Trophoblast cell (in vitro differentiated cells and primary cell): ENCODE measurements at regions not wholly inside any gene's neighbourhood (a gene's known extent, or its start where the extent isn't known, plus 50 kb on each side); places are given as distances from the start of the nearest gene placed in this dataset.

Source experiments
- DNase-seq, 2 donors: peaks; one replicate each; pipeline ENCODE4 v3.0.0-alpha.2; 2016
- H2AFZ ChIP-seq: 2 replicates; pipeline ENCODE4 v1.6.1; 2013; ENCODE audit warnings: low read length, moderate library complexity, mild to moderate bottlenecking; ENCODE audit not compliant: insufficient read depth, poor library complexity
- H2AK5ac ChIP-seq: 2 replicates; pipeline ENCODE4 v1.6.1; 2013; ENCODE audit warnings: mild to moderate bottlenecking, low read length
- H2BK120ac ChIP-seq: 2 replicates; pipeline ENCODE4 v1.6.1; 2013; ENCODE audit warnings: low read length, mild to moderate bottlenecking, moderate library complexity; ENCODE audit not compliant: insufficient read depth, poor library complexity
- H2BK12ac ChIP-seq: 2 replicates; pipeline ENCODE4 v1.6.1; 2013; ENCODE audit warnings: mild to moderate bottlenecking, low read length, moderate library complexity
- H2BK5ac ChIP-seq: 2 replicates; pipeline ENCODE4 v1.6.1; 2013; ENCODE audit warnings: low read length, low read depth, moderate library complexity, mild to moderate bottlenecking; ENCODE audit not compliant: poor library complexity
- H3K14ac ChIP-seq: 2 replicates; pipeline ENCODE4 v1.6.1; 2013; ENCODE audit warnings: mild to moderate bottlenecking, low read length
- H3K18ac ChIP-seq: 2 replicates; pipeline ENCODE4 v1.6.1; 2013; ENCODE audit warnings: mild to moderate bottlenecking, low read length
- H3K23ac ChIP-seq: 2 replicates; pipeline ENCODE4 v1.6.1; 2013; ENCODE audit warnings: low read length
- H3K27ac ChIP-seq: 2 replicates; pipeline ENCODE4 v1.5.1; 2013; ENCODE audit warnings: low read depth, mild to moderate bottlenecking, inconsistent platforms, low read length, moderate library complexity
- H3K27me3 ChIP-seq: 2 replicates; pipeline ENCODE4 v1.6.1; 2013; ENCODE audit warnings: inconsistent platforms, mild to moderate bottlenecking, low read length, moderate library complexity; ENCODE audit not compliant: insufficient read depth
- H3K36me3 ChIP-seq, 2 experiments: 1 replicate in 1 of 2; 2 replicates in 1 of 2; pipeline ENCODE4 v1.6.1; 2013; ENCODE audit warnings: low read length in 2 of 2, mild to moderate bottlenecking in 2 of 2, moderate library complexity in 1 of 2; ENCODE audit not compliant: insufficient read depth in 2 of 2, control insufficient read depth in 1 of 2
- H3K4ac ChIP-seq: 2 replicates; pipeline ENCODE4 v1.6.1; 2013; ENCODE audit warnings: low read depth, mild to moderate bottlenecking, low read length, moderate library complexity
- H3K4me1 ChIP-seq, 2 experiments: 1 replicate in 1 of 2; 2 replicates in 1 of 2; pipeline ENCODE4 v1.6.1; 2013; ENCODE audit warnings: low read length in 2 of 2, mild to moderate bottlenecking in 2 of 2, moderate library complexity in 1 of 2; ENCODE audit not compliant: insufficient read depth in 2 of 2, control insufficient read depth in 1 of 2
- H3K4me2 ChIP-seq: 2 replicates; pipeline ENCODE4 v1.6.1; 2013; ENCODE audit warnings: inconsistent platforms, mild to moderate bottlenecking, low read length, moderate library complexity
- H3K4me3 ChIP-seq: 2 replicates; pipeline ENCODE4 v1.5.1; 2013; ENCODE audit warnings: mild to moderate bottlenecking, low read depth, low read length, inconsistent platforms
- H3K79me1 ChIP-seq: one replicate; pipeline ENCODE4 v1.6.1; 2013; ENCODE audit warnings: low read length
- H3K79me2 ChIP-seq: 2 replicates; pipeline ENCODE4 v1.6.1; 2013; ENCODE audit warnings: low read length, mild to moderate bottlenecking; ENCODE audit not compliant: control insufficient read depth, insufficient read depth, poor library complexity
- H3K9ac ChIP-seq: 2 replicates; pipeline ENCODE4 v1.6.1; 2013; ENCODE audit warnings: mild to moderate bottlenecking, low read length
- H3K9me3 ChIP-seq: 2 replicates; pipeline ENCODE4 v1.6.1; 2013; ENCODE audit warnings: low read depth, mild to moderate bottlenecking, control low read depth, inconsistent platforms, low read length; ENCODE audit not compliant: insufficient read depth
- H4K12ac ChIP-seq: 2 replicates; pipeline ENCODE4 v1.6.1; 2013; ENCODE audit warnings: low read depth, mild to moderate bottlenecking, low read length, moderate library complexity
- H4K8ac ChIP-seq: 2 replicates; pipeline ENCODE4 v1.6.1; 2013; ENCODE audit warnings: low read depth, mild to moderate bottlenecking, low read length, moderate library complexity
- H4K91ac ChIP-seq: one replicate; pipeline ENCODE4 v1.6.1; 2013; ENCODE audit warnings: low read depth, mild to moderate bottlenecking, low read length, moderate library complexity
- WGBS: extraction: QIAGEN DNeasy Blood & Tissue Kit; methylation state at CpG from one replicate; pipeline ENCODE4 v1.1.7; 2013; ENCODE audit warnings: missing lambda C conversion rate; ENCODE audit not compliant: insufficient read length, insufficient coverage; ENCODE audit errors: extremely low coverage; 5-methylcytosine and 5-hydroxymethylcytosine counted together

GRCh38 chr5:152549709-152550108, 144.6 kb upstream of the NMUR2 start:
- no peak for DNase-seq
- H3K4me3 ChIP-seq, result no peak overlapping the region
- H3K4ac ChIP-seq, result no peak overlapping the region
- H3K23ac ChIP-seq, result no peak overlapping the region
- no peak overlapping the region for H3K27ac ChIP-seq
- H3K27me3 ChIP-seq, result no peaks in the 10 kb centered on the region
- no peak overlapping the region for H2BK12ac ChIP-seq
- no peaks in the 10 kb centered on the region for H3K79me2 ChIP-seq
- WGBS, result no CpG with 5 or more reads among the region's 2 CpGs
- no peak overlapping the region for H3K9ac ChIP-seq
- H2AFZ ChIP-seq, result no peak overlapping the region
- H2BK120ac ChIP-seq, result no peak overlapping the region
- no peak overlapping the region for H2BK5ac ChIP-seq
- no peak overlapping the region for H2AK5ac ChIP-seq
- H3K4me1 ChIP-seq, result no peaks in the 10 kb centered on the region
- no peak overlapping the region for H4K91ac ChIP-seq
- no peak overlapping the region for H4K12ac ChIP-seq
- no peaks in the 10 kb centered on the region for H3K79me1 ChIP-seq
- no peak overlapping the region for H3K18ac ChIP-seq
- H3K14ac ChIP-seq, result no peak overlapping the region
- H3K9me3 ChIP-seq, result no peaks in the 10 kb centered on the region
- H4K8ac ChIP-seq, result no peak overlapping the region
- H3K36me3 ChIP-seq, result no peaks in the 10 kb centered on the region
- no peak overlapping the region for H3K4me2 ChIP-seq

- Histone ChIP-seq H3K4me3 (no peak overlapping the region), H3K27me3 (no peaks in the 10 kb centered on the region), H3K23ac (no peak overlapping the region), H3K14ac (no peak overlapping the region), H3K18ac (no peak overlapping the region), H2AK5ac (no peak overlapping the region), H3K79me2 (no peaks in the 10 kb centered on the region), H4K91ac (no peak overlapping the region), H3K4me1 (no peaks in the 10 kb centered on the region), H2BK120ac (no peak overlapping the region), H3K4me2 (no peak overlapping the region), H3K9ac (no peak overlapping the region), H3K27ac (no peak overlapping the region), H4K8ac (no peak overlapping the region), H3K36me3 (no peaks in the 10 kb centered on the region), H2AFZ (no peak overlapping the region), H4K12ac (no peak overlapping the region), H3K9me3 (no peaks in the 10 kb centered on the region), H3K79me1 (no peaks in the 10 kb centered on the region), H2BK12ac (no peak overlapping the region), H2BK5ac (no peak overlapping the region), H3K4ac (no peak overlapping the region)
- DNase-seq, result no peak
These were observed 146.0 kb upstream of the NMUR2 start for GRCh38 chr5:152551061-152551460.

GRCh38 chr5:152556784-152557183, 151.7 kb upstream of the NMUR2 start:
- Histone ChIP-seq H3K36me3 (no peaks in the 10 kb centered on the region), H3K9me3 (no peaks in the 10 kb centered on the region), H3K14ac (no peak overlapping the region), H2BK5ac (no peak overlapping the region), H3K23ac (no peak overlapping the region), H4K12ac (no peak overlapping the region), H3K4me1 (no peaks in the 10 kb centered on the region), H3K79me1 (no peaks in the 10 kb centered on the region), H3K4ac (no peak overlapping the region), H3K27me3 (no peaks in the 10 kb centered on the region), H4K8ac (no peak overlapping the region), H3K4me3 (no peak overlapping the region), H3K9ac (no peak overlapping the region), H2BK120ac (no peak overlapping the region), H2BK12ac (no peak overlapping the region), H2AFZ (no peak overlapping the region), H2AK5ac (no peak overlapping the region), H4K91ac (no peak overlapping the region), H3K4me2 (no peak overlapping the region), H3K79me2 (no peaks in the 10 kb centered on the region), H3K27ac (no peak overlapping the region), H3K18ac (no peak overlapping the region)
- WGBS, result no CpG with 5 or more reads among the region's 4 CpGs
- DNase-seq, result no peak

GRCh38 chr5:152560512-152561137, 155.5 kb upstream of the NMUR2 start:
- Histone ChIP-seq H2BK120ac (no peak overlapping the region), H3K9me3 (no peaks in the 10 kb centered on the region), H3K27ac (no peak overlapping the region), H3K4me1 (no peaks in the 10 kb centered on the region), H2BK12ac (no peak overlapping the region), H4K91ac (no peak overlapping the region), H2BK5ac (no peak overlapping the region), H2AK5ac (no peak overlapping the region), H3K18ac (no peak overlapping the region), H3K79me2 (no peaks in the 10 kb centered on the region), H3K36me3 (no peaks in the 10 kb centered on the region), H4K12ac (no peak overlapping the region), H3K4me3 (no peak overlapping the region), H2AFZ (no peak overlapping the region), H3K4ac (no peak overlapping the region), H3K27me3 (no peaks in the 10 kb centered on the region), H3K14ac (no peak overlapping the region), H3K23ac (no peak overlapping the region), H3K9ac (no peak overlapping the region), H3K4me2 (no peak overlapping the region), H4K8ac (no peak overlapping the region), H3K79me1 (no peaks in the 10 kb centered on the region)
- DNase-seq, result peak; percentile 45 to 78
- WGBS, result no CpG with 5 or more reads among the region's 6 CpGs
